SHP77 treated with DMSO at 0.1 percent for 48 hours (cell line): ENCODE measurements at regions not wholly inside any gene's neighbourhood (a gene's known extent, or its start where the extent isn't known, plus 50 kb on each side); places are given as distances from the start of the nearest gene placed in this dataset.

Source experiments
- DNase-seq: peaks from one replicate; lab custom pipeline; 2025; lab: John Stamatoyannopoulos, UW

DNA sequence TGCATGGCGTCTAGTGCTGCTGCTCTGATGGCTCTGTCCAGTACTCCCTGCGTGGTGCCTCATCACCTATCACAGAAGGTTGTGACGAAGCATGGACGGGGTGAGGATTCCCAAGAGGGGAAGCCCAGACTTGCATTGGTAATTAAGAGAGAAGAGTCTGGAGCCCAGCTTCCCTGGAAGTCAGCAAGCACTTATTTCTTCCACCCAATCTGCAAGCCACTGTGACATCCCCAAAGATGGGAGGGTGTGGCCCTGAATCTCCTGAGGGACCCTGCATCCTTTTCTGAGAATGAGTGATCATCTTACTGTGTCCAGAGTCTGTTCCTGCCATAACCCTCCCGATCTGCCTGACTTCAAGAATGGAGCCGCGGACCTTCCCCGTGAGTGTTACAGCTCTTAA, 166.7 kb downstream of the PTPN20 start:
- no peak for DNase-seq

GRCh38 chr10:47078393-47079203, 167.4 kb downstream of the PTPN20 start:
- DNase-seq = no peak

GRCh38 chr10:47079204-47079580, 168.0 kb downstream of the PTPN20 start:
- no peak for DNase-seq

DNA sequence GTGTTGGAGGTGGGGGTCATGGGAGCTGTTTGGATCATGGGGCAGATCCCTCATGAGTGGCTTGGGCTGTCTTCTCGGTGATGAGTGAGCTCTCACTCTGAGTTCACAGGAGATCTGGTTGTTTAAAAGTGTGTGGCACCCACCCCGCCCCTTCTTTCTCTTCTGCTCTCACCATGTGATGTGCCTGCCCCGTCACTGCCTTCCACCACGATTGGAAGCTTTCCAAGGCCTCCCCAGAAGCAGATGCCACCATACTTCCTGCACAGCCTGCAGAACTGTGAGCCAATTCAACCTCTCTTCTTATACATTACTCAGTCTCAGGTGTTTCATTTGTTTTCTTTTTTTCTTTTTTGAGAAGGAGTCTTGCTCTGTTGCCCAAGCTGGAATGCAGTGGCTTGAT, 170.0 kb downstream of the PTPN20 start:
- DNase-seq = no peak

GRCh38 chr10:47082055-47082784, 171.0 kb downstream of the PTPN20 start:
- DNase-seq = no peak

GRCh38 chr10:47087667-47088066, 176.4 kb downstream of the PTPN20 start:
- no peak for DNase-seq

DNA sequence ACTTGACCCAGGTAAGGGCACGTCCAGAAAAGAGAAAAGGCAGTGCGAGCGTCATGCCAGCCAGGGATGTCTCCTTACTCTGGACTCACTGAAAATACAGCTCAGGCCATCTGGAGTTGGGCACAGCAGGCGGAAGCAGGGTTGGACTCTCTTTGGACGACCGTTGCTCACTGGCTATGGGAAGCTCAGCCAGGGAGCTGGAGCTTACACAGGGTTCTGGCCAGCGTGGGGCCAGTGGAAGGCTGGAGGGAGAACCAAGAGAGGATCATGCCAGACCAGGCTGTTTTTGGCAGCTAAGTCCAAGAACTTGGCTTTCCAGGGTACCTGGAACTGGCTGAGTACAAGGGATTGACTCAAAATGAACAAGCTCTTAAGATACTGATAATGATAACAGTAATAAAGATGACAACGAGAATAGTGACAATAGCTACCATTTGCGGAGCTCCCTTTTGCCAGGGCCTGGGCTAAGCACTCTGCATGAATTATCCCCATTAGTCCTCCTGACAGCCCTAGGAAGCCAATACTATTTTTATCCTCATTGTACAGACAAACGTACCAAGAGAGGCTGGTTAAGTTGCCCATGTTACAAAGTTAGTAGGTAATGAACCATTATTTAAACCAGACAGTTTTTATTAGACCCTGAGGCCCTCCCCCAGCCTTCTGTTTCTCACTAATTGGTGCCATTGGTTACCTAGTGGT, 177.6 kb downstream of the PTPN20 start:
- no peak for DNase-seq

DNA sequence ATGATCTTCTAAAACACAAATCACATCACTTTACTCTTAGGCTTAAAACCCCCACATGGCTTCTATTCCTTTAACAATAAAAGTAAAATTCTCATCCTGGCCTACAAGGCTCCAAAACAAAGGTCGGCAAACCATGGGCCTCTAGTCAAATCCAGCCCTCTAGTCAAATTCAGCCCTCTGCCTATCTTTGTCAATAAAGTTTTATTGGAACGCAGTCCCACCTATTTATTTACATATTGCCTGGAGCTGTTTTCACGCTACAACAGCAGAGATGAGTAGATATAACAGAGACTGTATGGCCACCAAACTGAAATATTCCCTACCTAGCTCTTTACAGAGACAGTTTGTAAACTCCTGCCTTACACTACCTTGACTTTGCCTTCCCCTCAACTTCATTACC, 178.8 kb downstream of the PTPN20 start:
- DNase-seq = no peak

DNA sequence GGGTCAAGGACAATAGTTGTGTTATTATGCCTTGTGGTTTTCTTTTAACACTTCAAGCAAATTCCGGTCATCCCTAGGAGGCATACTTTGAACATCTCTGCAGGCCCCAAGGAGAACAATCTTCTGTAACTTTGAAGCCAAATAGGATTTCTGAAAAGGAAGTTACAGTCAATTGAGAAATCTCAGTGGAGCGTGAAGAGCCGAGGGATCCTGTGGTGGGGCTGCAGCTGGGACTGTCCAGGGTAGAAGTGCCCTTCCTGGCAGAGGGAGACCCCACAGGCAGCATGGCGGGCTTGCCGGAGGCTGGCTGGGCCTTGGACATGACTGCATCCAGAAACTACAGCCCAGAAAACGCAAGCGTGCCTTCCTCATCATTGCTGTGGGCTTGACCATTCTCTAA, 179.7 kb downstream of the PTPN20 start:
- no peak for DNase-seq

- DNase-seq = no peak
Measured at GRCh38 chr10:47091421-47091820, 180.2 kb downstream of the PTPN20 start.

- no peak for DNase-seq
Measured at GRCh38 chr10:47092376-47092775, 181.1 kb downstream of the PTPN20 start.

DNA sequence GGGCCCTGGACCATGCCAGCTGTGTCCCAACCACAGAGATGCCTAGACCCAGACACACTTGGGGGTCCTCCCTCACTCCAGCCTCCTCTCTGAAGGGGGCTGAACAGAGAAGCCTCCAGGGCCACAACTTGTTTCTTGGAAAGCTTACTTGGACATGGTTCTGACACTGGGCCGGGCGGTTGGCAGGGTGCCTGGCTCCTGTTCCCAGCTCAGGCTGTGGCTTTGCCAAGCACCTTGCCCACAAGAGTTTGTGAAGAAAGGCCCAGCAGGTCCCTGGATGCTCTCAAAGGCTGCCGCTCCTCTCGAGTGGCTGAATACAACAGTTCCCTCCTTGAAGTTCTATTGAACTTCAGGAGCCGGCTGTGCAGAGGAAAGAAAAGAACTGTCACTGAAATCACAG, 181.6 kb downstream of the PTPN20 start:
- DNase-seq = no peak

DNA sequence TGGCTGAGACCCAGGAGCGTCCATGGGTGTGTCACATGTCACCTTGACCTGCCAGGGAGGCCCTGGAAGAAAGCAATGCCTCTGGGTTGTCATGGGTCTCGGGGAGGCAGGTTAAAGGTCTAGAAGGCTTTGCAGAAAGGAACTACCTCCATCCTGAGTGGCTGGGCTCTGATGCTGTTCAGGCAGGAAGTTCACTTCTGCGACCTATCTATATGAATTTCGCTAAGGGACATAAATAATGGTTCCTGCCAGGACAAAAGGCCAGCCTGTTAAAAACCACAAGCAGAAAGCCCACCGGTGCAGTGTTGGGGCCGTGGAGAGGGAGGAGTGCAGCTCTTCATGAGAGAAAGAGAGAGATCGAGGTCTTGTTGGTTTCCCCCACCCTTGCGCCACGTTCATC, 182.9 kb downstream of the PTPN20 start:
- DNase-seq = no peak

- no peak for DNase-seq
Measured at GRCh38 chr10:47094636-47095035, 183.4 kb downstream of the PTPN20 start.

GRCh38 chr10:47095211-47095610, 184.0 kb downstream of the PTPN20 start:
- no peak for DNase-seq

GRCh38 chr10:47095848-47096612, 184.8 kb downstream of the PTPN20 start:
- DNase-seq = no peak

GRCh38 chr10:47098238-47098637, 187.0 kb downstream of the PTPN20 start:
- no peak for DNase-seq

GRCh38 chr10:47098964-47099363, 187.7 kb downstream of the PTPN20 start:
- DNase-seq = no peak

GRCh38 chr10:47099474-47099873, 188.2 kb downstream of the PTPN20 start:
- no peak for DNase-seq

DNA sequence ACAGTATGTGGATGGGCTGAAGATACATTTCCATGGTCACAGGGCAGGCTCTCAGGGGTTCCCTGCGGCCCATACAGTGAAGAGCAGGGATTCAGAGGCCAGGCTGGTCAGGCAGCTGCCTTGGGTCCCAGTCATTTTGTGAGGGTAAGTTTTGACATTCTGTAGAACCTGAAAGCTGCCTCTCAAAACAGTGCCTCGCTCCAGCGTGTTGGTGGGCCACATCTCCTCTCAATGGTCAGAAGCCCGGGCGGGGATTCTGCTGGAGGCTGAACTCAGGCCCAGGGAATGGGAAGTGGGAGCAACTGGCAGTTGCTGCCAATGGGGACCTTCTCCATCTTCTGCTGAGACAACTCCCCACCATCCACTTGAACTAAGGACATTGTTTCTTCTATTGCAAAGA, 190.0 kb downstream of the PTPN20 start:
- DNase-seq = no peak

GRCh38 chr10:47101807-47102206, 190.6 kb downstream of the PTPN20 start:
- no peak for DNase-seq

DNA sequence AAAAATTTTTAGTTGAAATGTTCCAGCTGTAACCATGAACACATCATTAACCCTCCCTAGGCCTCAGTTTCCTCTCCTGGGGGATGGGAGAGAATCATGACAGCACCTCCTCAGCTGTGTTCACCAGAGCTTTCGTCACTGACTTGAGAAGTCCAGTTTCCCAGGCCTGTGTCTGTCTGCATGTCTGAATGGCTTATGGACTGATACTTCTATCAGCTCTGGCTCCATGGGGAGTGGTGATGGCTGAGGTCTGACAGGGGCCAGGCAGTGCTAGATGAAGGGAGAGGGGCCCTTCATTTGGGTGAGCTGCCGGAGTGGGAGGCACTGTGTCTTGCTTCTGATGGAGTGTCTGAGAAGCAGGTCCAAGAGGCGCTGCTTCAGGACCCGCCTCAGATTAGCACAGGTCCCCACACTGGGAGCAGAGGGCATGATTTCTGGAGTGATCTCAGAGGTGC, 192.9 kb downstream of the PTPN20 start:
- DNase-seq = no peak
